ENCODE measurements at regions not wholly inside any gene's neighbourhood (a gene's known extent, or its start where the extent isn't known, plus 50 kb on each side); places are given as distances from the start of the nearest gene placed in this dataset.
A peak's percentile ranks its signal among the peaks of the same experiment; 100 is the strongest.

DNA sequence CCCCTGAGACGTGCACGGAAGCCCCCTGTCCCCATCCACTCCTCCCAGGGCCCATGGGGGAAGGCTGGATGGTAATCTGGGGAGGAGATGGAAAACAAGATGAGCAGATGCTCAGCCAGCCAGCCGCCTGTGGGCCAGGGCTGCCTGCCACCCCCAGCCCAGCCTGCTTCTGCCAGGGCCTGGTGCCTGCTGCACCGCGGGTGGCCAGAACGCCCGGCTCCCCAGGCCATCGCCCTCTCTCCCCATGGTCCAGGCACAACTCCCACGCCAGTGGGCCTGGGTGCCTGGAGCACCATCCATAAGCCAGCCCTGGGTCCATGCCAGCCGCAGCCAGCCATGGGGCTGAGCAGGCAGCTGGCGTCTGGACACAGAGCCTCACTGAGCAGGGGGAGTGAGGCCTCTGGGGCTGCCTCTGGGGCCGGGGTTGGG, 57.2 kb upstream of the ELN start:
- Histone ChIP-seq H3K4me2 (ENCODE audit: insufficient read depth, low read length) (no peak overlapping the region), H2AFZ (ENCODE audit: low read length) (no peak overlapping the region), H3K36me3 (ENCODE audit: insufficient read depth, low read length) (no peaks in the 10 kb centered on the region), H3K27me3 (ENCODE audit: insufficient read depth, low read length) (no peaks in the 10 kb centered on the region), H3K9me3 (ENCODE audit: low read depth, low read length) (no peaks in the 10 kb centered on the region), H3K4me3 (ENCODE audit: insufficient read depth, low read length) (no peak overlapping the region), H3K27ac (ENCODE audit: low read depth, low read length) (no peak overlapping the region), H3K4me1 (ENCODE audit: insufficient read depth, low read length) (no peaks in the 10 kb centered on the region), H4K20me1 (ENCODE audit: insufficient read depth, low read length) (no peaks in the 10 kb centered on the region), H3K79me2 (ENCODE audit: insufficient read depth, low read length) (no peaks in the 10 kb centered on the region)
- DNase-seq (ENCODE audit: insufficient read length, low spot score, missing footprints), result no peak
- TF ChIP-seq, protein P1, sequence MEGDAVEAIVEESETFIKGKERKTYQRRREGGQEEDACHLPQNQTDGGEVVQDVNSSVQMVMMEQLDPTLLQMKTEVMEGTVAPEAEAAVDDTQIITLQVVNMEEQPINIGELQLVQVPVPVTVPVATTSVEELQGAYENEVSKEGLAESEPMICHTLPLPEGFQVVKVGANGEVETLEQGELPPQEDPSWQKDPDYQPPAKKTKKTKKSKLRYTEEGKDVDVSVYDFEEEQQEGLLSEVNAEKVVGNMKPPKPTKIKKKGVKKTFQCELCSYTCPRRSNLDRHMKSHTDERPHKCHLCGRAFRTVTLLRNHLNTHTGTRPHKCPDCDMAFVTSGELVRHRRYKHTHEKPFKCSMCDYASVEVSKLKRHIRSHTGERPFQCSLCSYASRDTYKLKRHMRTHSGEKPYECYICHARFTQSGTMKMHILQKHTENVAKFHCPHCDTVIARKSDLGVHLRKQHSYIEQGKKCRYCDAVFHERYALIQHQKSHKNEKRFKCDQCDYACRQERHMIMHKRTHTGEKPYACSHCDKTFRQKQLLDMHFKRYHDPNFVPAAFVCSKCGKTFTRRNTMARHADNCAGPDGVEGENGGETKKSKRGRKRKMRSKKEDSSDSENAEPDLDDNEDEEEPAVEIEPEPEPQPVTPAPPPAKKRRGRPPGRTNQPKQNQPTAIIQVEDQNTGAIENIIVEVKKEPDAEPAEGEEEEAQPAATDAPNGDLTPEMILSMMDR (IDR thresholded peaks at IDR 0.05; ENCODE audit: extremely low read depth, low read depth, low read length), result no peak

DNA sequence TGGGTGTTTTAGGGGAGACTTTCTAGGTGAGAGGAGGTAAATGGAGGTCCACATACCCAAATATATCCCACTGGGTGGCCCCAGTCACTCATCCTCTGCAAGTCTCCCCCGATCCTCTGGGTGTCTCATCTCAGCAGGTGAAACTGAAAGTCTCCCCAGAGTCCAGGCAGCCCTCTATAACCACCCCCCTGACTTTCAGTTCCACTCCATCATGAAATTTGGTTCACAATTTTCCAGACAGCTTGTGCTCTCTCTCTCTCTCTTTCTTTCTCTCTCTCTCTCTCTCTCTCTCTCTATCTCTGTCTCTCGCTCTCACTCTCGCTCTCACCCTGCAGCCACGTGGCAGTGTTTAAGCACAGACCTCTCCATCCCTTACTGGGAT, 56.7 kb upstream of the ELN start:
- H2AFZ ChIP-seq (ENCODE audit: low read length), result no peak overlapping the region
- no peaks in the 10 kb centered on the region for H3K79me2 ChIP-seq (ENCODE audit: insufficient read depth, low read length)
- H3K4me3 ChIP-seq (ENCODE audit: insufficient read depth, low read length), result no peak overlapping the region
- H3K9me3 ChIP-seq (ENCODE audit: low read depth, low read length), result no peaks in the 10 kb centered on the region
- TF ChIP-seq, protein P1 (IDR thresholded peaks at IDR 0.05; ENCODE audit: extremely low read depth, low read depth, low read length), result no peak
- no peaks in the 10 kb centered on the region for H3K36me3 ChIP-seq (ENCODE audit: insufficient read depth, low read length)
- no peak overlapping the region for H3K4me2 ChIP-seq (ENCODE audit: insufficient read depth, low read length)
- H4K20me1 ChIP-seq (ENCODE audit: insufficient read depth, low read length), result no peaks in the 10 kb centered on the region
- peak; percentile 45 for DNase-seq (ENCODE audit: insufficient read length, low spot score, missing footprints)
- no peak overlapping the region for H3K27ac ChIP-seq (ENCODE audit: low read depth, low read length)
- no peaks in the 10 kb centered on the region for H3K27me3 ChIP-seq (ENCODE audit: insufficient read depth, low read length)
- H3K4me1 ChIP-seq (ENCODE audit: insufficient read depth, low read length), result no peaks in the 10 kb centered on the region

DNA sequence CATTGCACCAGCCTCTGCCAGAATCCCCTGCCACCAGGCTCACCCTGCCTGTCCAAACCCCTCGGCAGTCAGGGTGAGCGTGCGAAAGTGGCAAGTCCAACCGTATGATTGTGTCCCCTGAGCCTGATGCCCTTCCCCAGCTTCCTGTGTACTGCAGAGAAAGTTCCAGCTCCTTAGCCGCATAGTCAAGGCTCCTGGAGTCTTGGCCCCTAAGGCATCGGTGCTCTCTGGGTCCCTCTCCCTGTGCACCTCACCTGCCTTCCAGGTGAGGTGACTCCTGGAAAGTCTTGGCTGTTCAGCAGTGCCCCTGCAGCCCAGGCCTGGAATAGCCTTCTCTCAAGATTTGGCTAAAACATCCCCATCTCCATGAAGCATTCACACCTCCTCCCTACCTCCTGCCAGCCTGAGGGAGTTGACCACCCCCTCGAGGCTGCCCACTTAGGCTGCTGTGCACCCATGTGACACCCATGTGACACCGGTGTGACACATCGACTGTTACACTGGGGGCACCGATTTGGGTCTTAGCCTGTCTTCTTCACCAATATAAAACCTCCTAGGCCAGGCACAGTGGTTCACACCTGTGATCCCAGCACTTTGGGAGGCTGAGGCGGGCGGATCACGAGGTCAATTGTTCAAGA, 56.1 kb upstream of the ELN start:
- H3K4me3 ChIP-seq (ENCODE audit: insufficient read depth, low read length), result no peak overlapping the region
- H3K27me3 ChIP-seq (ENCODE audit: insufficient read depth, low read length), result no peaks in the 10 kb centered on the region
- H2AFZ ChIP-seq (ENCODE audit: low read length), result no peak overlapping the region
- no peaks in the 10 kb centered on the region for H3K36me3 ChIP-seq (ENCODE audit: insufficient read depth, low read length)
- peaks cover 3% of the 10 kb centered on the region for H3K4me1 ChIP-seq (ENCODE audit: insufficient read depth, low read length)
- no peaks in the 10 kb centered on the region for H3K79me2 ChIP-seq (ENCODE audit: insufficient read depth, low read length)
- DNase-seq (ENCODE audit: insufficient read length, low spot score, missing footprints), result peak; percentile 84
- no peak overlapping the region for H3K4me2 ChIP-seq (ENCODE audit: insufficient read depth, low read length)
- H4K20me1 ChIP-seq (ENCODE audit: insufficient read depth, low read length), result no peaks in the 10 kb centered on the region
- H3K9me3 ChIP-seq (ENCODE audit: low read depth, low read length), result no peaks in the 10 kb centered on the region
- TF ChIP-seq, protein P1 (IDR thresholded peaks at IDR 0.05; ENCODE audit: extremely low read depth, low read depth, low read length), result no peak
- H3K27ac ChIP-seq (ENCODE audit: low read depth, low read length), result no peak overlapping the region

DNA sequence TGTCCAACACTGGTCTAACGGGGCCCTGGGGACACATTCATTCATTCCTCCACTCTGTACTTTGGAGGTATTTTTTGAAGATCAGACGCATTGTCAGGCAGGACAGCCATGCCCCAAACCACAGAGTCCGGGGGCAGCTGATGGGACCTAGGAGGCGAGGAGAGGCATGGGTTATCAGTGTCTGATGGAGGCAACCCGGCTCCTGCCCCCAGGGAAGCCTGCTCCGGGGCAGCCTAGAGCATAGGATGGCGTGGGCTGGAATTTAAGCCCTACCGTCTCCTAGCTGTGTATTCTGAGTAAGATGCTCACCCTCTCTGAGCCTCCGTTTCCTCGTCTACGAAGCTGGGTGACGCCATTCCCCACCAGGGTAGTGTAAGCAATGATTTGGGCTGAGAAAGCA, 55.4 kb upstream of the ELN start:
- H3K27ac ChIP-seq (ENCODE audit: low read depth, low read length), result no peak overlapping the region
- no peaks in the 10 kb centered on the region for H3K79me2 ChIP-seq (ENCODE audit: insufficient read depth, low read length)
- no peak overlapping the region for H3K4me2 ChIP-seq (ENCODE audit: insufficient read depth, low read length)
- peaks cover 10% of the 10 kb centered on the region for H3K4me1 ChIP-seq (ENCODE audit: insufficient read depth, low read length)
- peak; percentile 0 for DNase-seq (ENCODE audit: insufficient read length, low spot score, missing footprints)
- H3K27me3 ChIP-seq (ENCODE audit: insufficient read depth, low read length), result no peaks in the 10 kb centered on the region
- H3K4me3 ChIP-seq (ENCODE audit: insufficient read depth, low read length), result no peak overlapping the region
- H3K9me3 ChIP-seq (ENCODE audit: low read depth, low read length), result no peaks in the 10 kb centered on the region
- no peak overlapping the region for H2AFZ ChIP-seq (ENCODE audit: low read length)
- TF ChIP-seq, protein P1 (IDR thresholded peaks at IDR 0.05; ENCODE audit: extremely low read depth, low read depth, low read length), result no peak
- H4K20me1 ChIP-seq (ENCODE audit: insufficient read depth, low read length), result no peaks in the 10 kb centered on the region
- no peaks in the 10 kb centered on the region for H3K36me3 ChIP-seq (ENCODE audit: insufficient read depth, low read length)

Data from osteoblast (primary cell).